GM12878 (cell line): ENCODE measurements at regions not wholly inside any gene's neighbourhood (a gene's known extent, or its start where the extent isn't known, plus 50 kb on each side); places are given as distances from the start of the nearest gene placed in this dataset.

Experiments
- CEBPB ChIP-seq, 2 experiments: fragments of 150-350 bp in 1 of 2; IDR thresholded peaks; 2 replicates each; pipeline ENCODE4 v1.6.1; 2012 to 2014; ENCODE audit warnings: low read depth in 2 of 2, low read length in 2 of 2, borderline replicate concordance in 1 of 2, inconsistent platforms in 1 of 2
- CTCF ChIP-seq, 3 experiments: IDR thresholded peaks in 2 of 3; conservative IDR thresholded peaks in 1 of 3; 2 replicates each; pipeline ENCODE4 v1.5.1; 2011; ENCODE audit warnings: low read depth in 3 of 3, low read length in 3 of 3, mild to moderate bottlenecking in 3 of 3, control low read depth in 2 of 3, moderate library complexity in 2 of 3, inconsistent platforms in 1 of 3, mixed read lengths in 1 of 3; ENCODE audit not compliant: control insufficient read depth in 2 of 3, insufficient read depth in 1 of 3; ENCODE audit errors: extremely low read depth in 1 of 3
- EGR1 ChIP-seq, 2 experiments: IDR thresholded peaks; 1 replicate in 1 of 2; 2 replicates in 1 of 2; pipeline ENCODE4 v1.6.1; 2011 to 2012; ENCODE audit warnings: low read depth in 2 of 2, low read length in 2 of 2, borderline replicate concordance in 1 of 2, mild to moderate bottlenecking in 1 of 2, moderate library complexity in 1 of 2
- PAX8 ChIP-seq: fragments of 450-650 bp; IDR thresholded peaks from 2 replicates; pipeline ENCODE4 v1.6.1; 2017; ENCODE audit warnings: mild to moderate bottlenecking, moderate library complexity
- POLR2A ChIP-seq: IDR thresholded peaks from 2 replicates; pipeline ENCODE4 v1.6.1; 2011; ENCODE audit warnings: low read depth, mild to moderate bottlenecking, low read length

DNA sequence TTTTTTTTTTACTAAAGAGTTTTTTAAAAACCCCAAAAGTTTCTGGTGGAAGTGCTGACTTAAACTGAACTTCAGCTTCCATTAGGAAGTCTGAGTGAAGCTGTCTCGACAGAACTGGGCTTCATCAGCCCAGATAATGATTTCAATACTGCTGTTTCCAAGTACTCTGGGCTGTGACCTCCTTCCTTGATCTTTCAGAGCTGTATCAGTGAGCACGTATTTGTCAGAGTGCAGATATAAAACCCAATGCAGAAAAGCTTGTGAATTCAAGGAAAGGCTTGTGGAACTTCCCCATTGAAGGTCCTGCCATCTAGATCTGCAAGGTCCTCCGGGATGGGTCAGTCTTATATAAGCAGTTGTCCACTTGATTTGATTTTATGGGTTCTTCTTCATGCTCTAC, 50.1 kb upstream of the RGS21 start:
- TF ChIP-seq EGR1 (IDR thresholded peaks at IDR 0.05; ENCODE audit: borderline replicate concordance in 1 of 2, low read depth in 2 of 2, low read length in 2 of 2) (no peak), CTCF (IDR thresholded peaks at IDR 0.05 in 2 of 3, conservative IDR thresholded peaks at IDR 0.05 in 1 of 3; ENCODE audit: control insufficient read depth in 2 of 3, extremely low read depth in 1 of 3, insufficient read depth in 1 of 3, low read depth in 3 of 3, low read length in 3 of 3) (no peak), POLR2A (no peak), CEBPB (IDR thresholded peaks at IDR 0.05; ENCODE audit: borderline replicate concordance in 1 of 2, low read depth in 2 of 2, low read length in 2 of 2) (no peak), PAX8 (no peak)
